GM06990 (cell line): ENCODE measurements at regions not wholly inside any gene's neighbourhood (a gene's known extent, or its start where the extent isn't known, plus 50 kb on each side); places are given as distances from the start of the nearest gene placed in this dataset.
A peak's percentile ranks its signal among the peaks of the same experiment; 100 is the strongest.

Experiments
- DNase-seq: peaks from one replicate; pipeline ENCODE4 v3.0.0-alpha.2; 2011; ENCODE audit not compliant: insufficient read length; ENCODE audit errors: extremely low read depth
- H3K27me3 ChIP-seq: replicated peaks from 2 replicates; pipeline ENCODE4 v1.6.0; 2011; ENCODE audit warnings: low read length; ENCODE audit not compliant: control insufficient read depth, insufficient read depth
- H3K36me3 ChIP-seq: 2 replicates; pipeline ENCODE4 v1.5.1; 2011; ENCODE audit warnings: low read length; ENCODE audit not compliant: control insufficient read depth, insufficient read depth
- H3K4me3 ChIP-seq: replicated peaks from 2 replicates; pipeline ENCODE4 v1.5.1; 2011; ENCODE audit warnings: low read depth, mild to moderate bottlenecking, control low read depth, low read length
- TF ChIP-seq, protein P1 (sequence below): IDR thresholded peaks from 2 replicates; pipeline ENCODE4 v1.5.1; 2011; ENCODE audit warnings: low read length, control low read depth, mild to moderate bottlenecking, inconsistent platforms; ENCODE audit not compliant: insufficient read depth, poor library complexity, severe bottlenecking

DNA sequence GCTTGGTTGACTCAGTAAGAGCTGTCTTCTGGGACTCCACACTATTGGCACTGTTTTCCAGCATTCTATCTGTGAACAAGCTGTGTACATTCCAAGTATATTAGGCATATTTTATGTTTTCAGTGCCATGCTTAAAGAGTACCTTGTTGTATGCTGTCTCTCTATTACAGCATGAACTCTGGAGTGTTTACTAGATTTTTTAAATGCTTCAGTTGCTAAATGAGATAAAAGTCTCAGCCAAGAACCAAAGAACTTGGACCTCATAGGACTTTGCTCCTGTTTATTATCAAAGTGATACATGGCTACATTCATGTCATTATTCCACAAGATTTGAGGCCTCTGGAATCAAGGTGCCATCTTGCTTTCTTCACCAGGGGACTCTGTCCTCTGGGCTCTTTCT lies 167.2 kb downstream of the C9orf152 start:
- no peak overlapping the region for H3K4me3 ChIP-seq
- H3K36me3 ChIP-seq = no peaks in the 10 kb centered on the region

DNA sequence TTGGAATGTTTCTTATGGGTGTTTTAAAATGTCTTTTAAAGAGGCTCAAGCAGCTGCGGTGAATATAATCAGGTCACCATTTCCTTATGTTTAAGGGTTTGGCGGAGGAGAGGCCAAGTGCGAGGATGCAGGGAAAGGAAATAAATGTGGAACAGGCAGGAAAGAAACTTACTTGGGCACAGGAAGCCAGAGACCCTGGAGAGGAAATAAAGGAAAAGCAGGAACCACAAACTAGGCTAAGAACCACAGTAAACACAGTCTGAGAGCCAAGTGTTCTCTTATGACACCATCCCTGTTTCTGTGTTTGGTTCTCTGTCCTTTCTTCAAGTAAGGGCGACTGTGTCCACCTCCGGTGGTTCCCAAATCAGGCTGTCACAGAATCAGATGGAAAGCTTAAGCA lies 166.5 kb downstream of the C9orf152 start:
- no peak for DNase-seq
- TF ChIP-seq, protein P1, sequence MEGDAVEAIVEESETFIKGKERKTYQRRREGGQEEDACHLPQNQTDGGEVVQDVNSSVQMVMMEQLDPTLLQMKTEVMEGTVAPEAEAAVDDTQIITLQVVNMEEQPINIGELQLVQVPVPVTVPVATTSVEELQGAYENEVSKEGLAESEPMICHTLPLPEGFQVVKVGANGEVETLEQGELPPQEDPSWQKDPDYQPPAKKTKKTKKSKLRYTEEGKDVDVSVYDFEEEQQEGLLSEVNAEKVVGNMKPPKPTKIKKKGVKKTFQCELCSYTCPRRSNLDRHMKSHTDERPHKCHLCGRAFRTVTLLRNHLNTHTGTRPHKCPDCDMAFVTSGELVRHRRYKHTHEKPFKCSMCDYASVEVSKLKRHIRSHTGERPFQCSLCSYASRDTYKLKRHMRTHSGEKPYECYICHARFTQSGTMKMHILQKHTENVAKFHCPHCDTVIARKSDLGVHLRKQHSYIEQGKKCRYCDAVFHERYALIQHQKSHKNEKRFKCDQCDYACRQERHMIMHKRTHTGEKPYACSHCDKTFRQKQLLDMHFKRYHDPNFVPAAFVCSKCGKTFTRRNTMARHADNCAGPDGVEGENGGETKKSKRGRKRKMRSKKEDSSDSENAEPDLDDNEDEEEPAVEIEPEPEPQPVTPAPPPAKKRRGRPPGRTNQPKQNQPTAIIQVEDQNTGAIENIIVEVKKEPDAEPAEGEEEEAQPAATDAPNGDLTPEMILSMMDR = no peak
- no peaks in the 10 kb centered on the region for H3K36me3 ChIP-seq
- no peak overlapping the region for H3K4me3 ChIP-seq
- no peaks in the 10 kb centered on the region for H3K27me3 ChIP-seq

More for the DNA sequence above, 167.2 kb downstream of the C9orf152 start:
- TF ChIP-seq, protein P1 = no peak
- DNase-seq = no peak
- H3K27me3 ChIP-seq = no peaks in the 10 kb centered on the region

DNA sequence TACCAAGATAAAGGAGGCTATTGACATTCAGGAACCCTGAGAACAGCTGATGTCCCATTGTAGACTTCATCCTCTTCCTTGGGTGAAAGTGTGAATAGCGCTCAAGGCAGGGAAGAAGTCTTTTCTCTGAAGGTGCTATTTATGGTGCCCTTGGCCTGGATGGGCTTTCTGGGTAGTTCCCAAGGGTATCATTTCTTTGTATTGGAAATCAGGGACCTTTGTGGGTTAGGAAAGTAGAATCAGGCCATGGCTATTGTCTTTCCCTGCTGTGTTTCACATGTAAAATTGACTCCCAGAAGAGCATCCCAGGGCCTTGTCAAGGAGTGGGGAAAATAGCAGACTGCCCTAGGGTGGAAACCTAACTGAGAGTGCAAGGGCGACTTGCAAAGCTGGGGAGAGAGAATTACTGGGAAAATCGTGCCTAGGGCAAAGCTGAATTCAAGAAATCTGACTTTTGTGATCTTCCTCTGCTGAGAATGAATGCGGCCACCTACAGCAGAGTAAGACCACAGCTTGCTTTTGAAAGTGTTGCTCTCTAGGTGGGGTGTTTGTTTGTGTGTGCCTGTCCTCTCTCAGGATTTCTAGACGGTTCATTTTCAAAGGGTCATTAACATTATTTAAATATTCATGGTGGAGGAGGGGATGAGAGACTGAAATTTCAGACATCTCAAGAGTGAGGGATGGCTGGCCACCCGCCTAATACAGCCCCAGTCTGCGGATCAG lies 160.6 kb downstream of the C9orf152 start:
- no peaks in the 10 kb centered on the region for H3K36me3 ChIP-seq
- TF ChIP-seq, protein P1 = no peak
- no peak for DNase-seq
- H3K4me3 ChIP-seq = peak overlapping the region; percentile 81
- H3K27me3 ChIP-seq = no peaks in the 10 kb centered on the region

DNA sequence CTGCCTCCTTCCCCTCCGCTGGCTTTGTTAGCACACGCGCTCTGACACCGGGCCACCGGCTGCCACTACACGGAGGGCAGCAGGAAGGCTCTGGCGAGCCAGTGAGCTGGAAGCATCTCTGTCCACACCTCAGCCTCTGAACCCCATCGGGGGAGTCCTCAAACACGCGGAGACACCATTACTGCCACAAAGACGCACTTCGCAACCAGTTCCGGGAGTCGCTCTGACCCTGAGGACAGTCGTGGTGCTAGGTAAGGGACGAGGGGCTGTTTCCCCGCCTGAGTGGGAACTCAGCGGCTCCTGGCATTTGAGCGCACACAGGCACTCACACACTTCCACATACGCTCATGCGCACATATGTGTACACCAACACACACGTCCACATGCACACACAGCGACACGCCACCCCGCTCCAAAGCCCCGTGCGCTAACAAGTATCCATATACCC lies 160.0 kb downstream of the C9orf152 start:
- H3K27me3 ChIP-seq = no peaks in the 10 kb centered on the region
- no peaks in the 10 kb centered on the region for H3K36me3 ChIP-seq
- H3K4me3 ChIP-seq = peak overlapping the region; percentile 81
- DNase-seq = no peak
- TF ChIP-seq, protein P1 = no peak

DNA sequence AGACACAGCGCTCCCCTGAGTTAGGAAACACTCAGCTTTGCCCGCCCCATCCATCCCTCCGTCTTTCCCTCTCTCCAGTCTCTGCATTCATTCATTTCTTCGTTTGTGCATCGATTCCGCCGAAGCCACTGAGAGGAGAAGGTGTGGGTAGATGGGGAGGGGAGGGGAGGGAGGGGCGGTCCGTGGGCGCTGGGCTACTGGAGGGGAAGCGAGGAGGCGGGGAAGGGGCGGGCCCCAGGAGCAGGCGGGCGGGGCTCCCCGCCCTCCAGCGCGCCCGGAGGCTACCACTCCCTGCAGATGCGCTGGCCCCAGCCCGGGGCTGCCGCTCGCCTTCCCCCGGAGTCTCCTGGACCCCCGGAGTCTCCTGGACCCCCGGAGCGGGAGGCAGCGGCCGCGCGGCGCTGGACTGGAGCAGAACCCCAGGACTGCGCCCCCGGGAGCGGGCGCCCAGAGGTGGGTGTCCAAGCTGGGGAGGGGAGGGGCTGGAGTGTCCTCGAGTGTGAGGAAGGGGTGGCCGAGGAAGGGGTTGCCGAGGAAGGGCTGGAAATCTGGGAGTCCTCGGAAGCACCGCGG lies 159.5 kb downstream of the C9orf152 start:
- peak; percentile 91 for DNase-seq
- peak overlapping the region; percentile 81 for H3K4me3 ChIP-seq
- TF ChIP-seq, protein P1 = no peak
- H3K27me3 ChIP-seq = no peaks in the 10 kb centered on the region
- no peaks in the 10 kb centered on the region for H3K36me3 ChIP-seq
